ENCODE measurements at regions not wholly inside any gene's neighbourhood (a gene's known extent, or its start where the extent isn't known, plus 50 kb on each side); places are given as distances from the start of the nearest gene placed in this dataset.

DNA sequence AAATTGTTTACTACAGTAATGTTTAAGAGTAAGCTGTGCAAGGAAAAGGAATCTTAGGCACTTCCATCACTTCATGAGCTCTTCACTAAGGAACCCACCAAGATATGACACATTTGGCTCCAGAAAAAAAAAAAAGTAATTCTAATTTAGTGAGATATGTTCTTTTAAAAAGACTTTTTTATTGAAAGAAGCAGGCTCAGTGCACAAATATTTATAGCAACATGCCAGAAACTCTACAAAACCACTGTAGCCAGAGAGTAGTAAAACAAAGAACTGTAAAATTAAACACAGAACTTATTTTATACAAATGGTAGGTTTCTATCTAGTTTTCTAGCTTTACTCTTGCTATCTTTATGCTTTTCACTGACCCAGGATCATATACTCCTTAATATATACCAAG is 434.6 kb upstream of the ADGRL2 start:
- DNase-seq (ENCODE audit: low spot score) = no peak
- H3K4me1 ChIP-seq = no peaks in the 10 kb centered on the region
- no peak overlapping the region for H3K4me3 ChIP-seq
- TF ChIP-seq CTCF (IDR thresholded peaks at IDR 0.05) = no peak
- no peaks in the 10 kb centered on the region for H3K27me3 ChIP-seq
- H3K27ac ChIP-seq = no peak overlapping the region
- no peaks in the 10 kb centered on the region for H3K36me3 ChIP-seq
- no peaks in the 10 kb centered on the region for H3K9me3 ChIP-seq

- Histone ChIP-seq H3K4me3 (no peak overlapping the region), H3K9me3 (no peaks in the 10 kb centered on the region), H3K4me1 (no peaks in the 10 kb centered on the region), H3K36me3 (no peaks in the 10 kb centered on the region), H3K27ac (no peak overlapping the region), H3K27me3 (no peaks in the 10 kb centered on the region)
- no peak for DNase-seq (ENCODE audit: low spot score)
- TF ChIP-seq CTCF (IDR thresholded peaks at IDR 0.05) = no peak
These were observed 436.6 kb upstream of the ADGRL2 start for GRCh38 chr1:81364088-81364487.

DNA sequence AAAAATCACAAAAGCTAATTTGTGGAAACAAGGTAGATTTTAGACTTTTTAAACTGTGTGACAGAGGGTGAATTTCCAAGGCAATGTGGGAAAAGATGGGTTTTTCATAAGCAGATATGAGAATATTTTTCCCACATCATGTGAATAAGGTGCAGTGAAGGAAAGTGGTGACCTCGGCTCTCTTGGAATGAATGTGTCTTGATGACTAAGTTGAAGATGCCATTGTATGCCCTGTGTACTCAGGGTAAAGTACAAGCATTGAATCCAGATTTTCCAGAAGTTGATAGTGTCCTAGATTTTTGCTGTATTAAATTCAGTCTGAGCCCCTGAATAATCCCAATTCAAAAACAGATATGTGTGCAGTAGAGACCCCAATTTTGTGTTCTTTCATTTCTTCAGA is 442.6 kb upstream of the ADGRL2 start:
- Histone ChIP-seq H3K9me3 (no peaks in the 10 kb centered on the region), H3K36me3 (no peaks in the 10 kb centered on the region), H3K4me1 (no peaks in the 10 kb centered on the region), H3K27me3 (no peaks in the 10 kb centered on the region), H3K27ac (no peak overlapping the region), H3K4me3 (no peak overlapping the region)
- DNase-seq (ENCODE audit: low spot score) = no peak
- no peak for TF ChIP-seq CTCF (IDR thresholded peaks at IDR 0.05)

DNA sequence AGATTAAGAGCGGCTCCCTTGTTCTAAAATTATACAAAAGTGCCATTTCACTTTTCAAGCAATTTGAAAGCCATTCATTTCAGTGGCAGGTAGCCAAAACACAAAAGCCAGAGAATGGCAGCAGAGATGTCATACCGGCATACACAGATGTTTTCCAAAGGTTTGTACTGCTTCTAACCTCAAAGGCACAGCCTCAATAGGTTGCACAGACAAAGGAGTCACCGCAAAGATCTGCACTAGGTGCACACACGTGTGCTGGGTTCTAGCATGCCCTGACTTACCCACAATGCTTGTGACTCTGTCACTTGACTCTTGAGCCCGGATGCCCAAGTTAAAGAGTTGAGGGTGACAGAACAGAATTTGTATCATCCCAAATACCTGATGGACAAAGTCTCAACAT is 448.9 kb upstream of the ADGRL2 start:
- Histone ChIP-seq H3K27me3 (no peaks in the 10 kb centered on the region), H3K4me1 (no peaks in the 10 kb centered on the region), H3K27ac (no peak overlapping the region), H3K9me3 (no peaks in the 10 kb centered on the region), H3K4me3 (no peak overlapping the region), H3K36me3 (no peaks in the 10 kb centered on the region)
- TF ChIP-seq CTCF (IDR thresholded peaks at IDR 0.05) = no peak
- DNase-seq (ENCODE audit: low spot score) = no peak

- no peaks in the 10 kb centered on the region for H3K4me1 ChIP-seq
- no peaks in the 10 kb centered on the region for H3K36me3 ChIP-seq
- H3K9me3 ChIP-seq = no peaks in the 10 kb centered on the region
- H3K27me3 ChIP-seq = no peaks in the 10 kb centered on the region
- no peak overlapping the region for H3K27ac ChIP-seq
- TF ChIP-seq CTCF (IDR thresholded peaks at IDR 0.05) = no peak
- no peak for DNase-seq (ENCODE audit: low spot score)
- no peak overlapping the region for H3K4me3 ChIP-seq
These were observed 451.4 kb upstream of the ADGRL2 start for GRCh38 chr1:81349194-81349965.

DNA sequence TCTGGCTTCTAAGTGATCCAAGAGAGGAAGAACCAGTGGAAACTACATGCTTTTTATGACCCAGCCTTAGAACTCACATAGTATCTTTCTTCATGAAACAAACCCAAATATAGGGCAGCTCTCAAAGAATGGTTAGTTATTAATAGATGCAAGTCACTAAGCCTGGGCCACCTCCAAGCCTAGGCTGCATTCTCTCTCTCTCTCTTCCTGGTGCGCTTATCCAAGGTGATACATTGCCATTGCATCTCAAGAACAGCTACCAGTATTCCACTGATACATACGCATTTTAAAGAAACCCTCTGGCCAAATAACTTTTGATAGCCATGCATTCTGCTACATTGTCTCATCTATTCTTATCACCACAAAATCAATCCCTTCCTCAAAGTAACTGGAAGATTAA is 455.6 kb upstream of the ADGRL2 start:
- no peak for TF ChIP-seq CTCF (IDR thresholded peaks at IDR 0.05)
- Histone ChIP-seq H3K9me3 (no peaks in the 10 kb centered on the region), H3K4me1 (no peaks in the 10 kb centered on the region), H3K27ac (peak overlapping the region in 1 of 2 donors; percentile 37), H3K4me3 (no peak overlapping the region), H3K36me3 (no peaks in the 10 kb centered on the region), H3K27me3 (no peaks in the 10 kb centered on the region)
- DNase-seq (ENCODE audit: low spot score) = no peak

Data from right atrium auricular region (tissue), 2 donors.